ENCODE measurements at regions not wholly inside any gene's neighbourhood (a gene's known extent, or its start where the extent isn't known, plus 50 kb on each side); places are given as distances from the start of the nearest gene placed in this dataset.

- no peak overlapping the region for H3K27ac ChIP-seq
Observed at GRCh38 chr14:59103396-59103795, 85.1 kb upstream of the DAAM1 start.

GRCh38 chr14:59107819-59108218 lies 80.6 kb upstream of the DAAM1 start:
- H3K4me3 ChIP-seq: no peak overlapping the region
- DNase-seq (ENCODE audit: low spot score): no peak
- H3K9me3 ChIP-seq: no peaks in the 10 kb centered on the region
- H3K27me3 ChIP-seq: no peaks in the 10 kb centered on the region
- H3K4me1 ChIP-seq: no peaks in the 10 kb centered on the region
- H3K27ac ChIP-seq: no peak overlapping the region
- TF ChIP-seq CTCF (IDR thresholded peaks at IDR 0.05): no peak
- no peaks in the 10 kb centered on the region for H3K36me3 ChIP-seq

More at GRCh38 chr14:59103396-59103795, 85.1 kb upstream of the DAAM1 start:
- DNase-seq (ENCODE audit: low spot score): no peak
- H3K4me3 ChIP-seq: no peak overlapping the region
- H3K9me3 ChIP-seq: no peaks in the 10 kb centered on the region
- no peaks in the 10 kb centered on the region for H3K4me1 ChIP-seq
- no peaks in the 10 kb centered on the region for H3K36me3 ChIP-seq
- no peaks in the 10 kb centered on the region for H3K27me3 ChIP-seq
- no peak for TF ChIP-seq CTCF (IDR thresholded peaks at IDR 0.05)

- H3K9me3 ChIP-seq: no peaks in the 10 kb centered on the region
- no peaks in the 10 kb centered on the region for H3K36me3 ChIP-seq
- no peaks in the 10 kb centered on the region for H3K27me3 ChIP-seq
- TF ChIP-seq CTCF (IDR thresholded peaks at IDR 0.05): no peak
- no peak for DNase-seq (ENCODE audit: low spot score)
- H3K27ac ChIP-seq: no peak overlapping the region
- H3K4me3 ChIP-seq: no peak overlapping the region
- no peaks in the 10 kb centered on the region for H3K4me1 ChIP-seq
Observed at GRCh38 chr14:59116984-59117415, 71.5 kb upstream of the DAAM1 start.

- Histone ChIP-seq H3K27me3 (no peaks in the 10 kb centered on the region), H3K4me1 (no peaks in the 10 kb centered on the region), H3K9me3 (no peaks in the 10 kb centered on the region), H3K4me3 (no peak overlapping the region), H3K36me3 (no peaks in the 10 kb centered on the region), H3K27ac (no peak overlapping the region)
- DNase-seq (ENCODE audit: low spot score): no peak
- TF ChIP-seq CTCF (IDR thresholded peaks at IDR 0.05): no peak
Observed at GRCh38 chr14:59117754-59118528, 70.5 kb upstream of the DAAM1 start.

GRCh38 chr14:59120921-59121320 lies 67.5 kb upstream of the DAAM1 start:
- H3K9me3 ChIP-seq: no peaks in the 10 kb centered on the region
- H3K27ac ChIP-seq: no peak overlapping the region
- H3K36me3 ChIP-seq: no peaks in the 10 kb centered on the region
- no peaks in the 10 kb centered on the region for H3K4me1 ChIP-seq
- H3K27me3 ChIP-seq: no peaks in the 10 kb centered on the region
- DNase-seq (ENCODE audit: low spot score): no peak
- no peak for TF ChIP-seq CTCF (IDR thresholded peaks at IDR 0.05)
- no peak overlapping the region for H3K4me3 ChIP-seq

- Histone ChIP-seq H3K4me3 (no peak overlapping the region), H3K36me3 (no peaks in the 10 kb centered on the region), H3K4me1 (no peaks in the 10 kb centered on the region), H3K27ac (no peak overlapping the region), H3K27me3 (no peaks in the 10 kb centered on the region), H3K9me3 (no peaks in the 10 kb centered on the region)
- no peak for TF ChIP-seq CTCF (IDR thresholded peaks at IDR 0.05)
- DNase-seq (ENCODE audit: low spot score): no peak
Observed at GRCh38 chr14:59123531-59123930, 64.9 kb upstream of the DAAM1 start.

Data from right atrium auricular region (tissue), 2 donors.